Heart left ventricle (tissue), 13 donors: ENCODE measurements at regions not wholly inside any gene's neighbourhood (a gene's known extent, or its start where the extent isn't known, plus 50 kb on each side); places are given as distances from the start of the nearest gene placed in this dataset.

ENCODE experiments used
- CTCF ChIP-seq, 12 donors: fragments of 200-600 bp; sonication (generic) in 4 of 12; IDR thresholded peaks; one replicate each; pipeline versions ENCODE4 v1.5.0 to v1.8.0; 2018 to 2022; ENCODE audit warnings: antibody characterized with exemption in 12 of 12, mild to moderate bottlenecking in 5 of 12
- POLR2A ChIP-seq, 2 donors: fragments of 450-650 bp; IDR thresholded peaks; one replicate each; pipeline ENCODE4 v1.6.1; 2017; ENCODE audit warnings: antibody characterized with exemption in 2 of 2, mild to moderate bottlenecking in 2 of 2, moderate library complexity in 2 of 2
- donor health status: ischemic (EF 13 %, LVEDD 7.1; RV severe dilation, severe dysfunction).
- donor health status: DM: no; HTN: yes; CAD: no.
- donor health status: DM: no; HTN: no; CAD: no.
- donor health status: ischemic (EF 25% LVEDD 6.9; RV normal size, moderate dysfunction).
- donor health status: ischemic (EF 25% LVEDD 5.7; RV mildly dilated, moderate dysfunction).
- donor health status: ischemic (EF 35%, LVEDD 5.7; RV mildly dilated, moderate dysfunction).
- donor health status: nonischemic (EF 11% LVEDD 7.7; RV severe dilation, severe dysfunction).
- donor health status: DM: yes; HTN: yes; CAD: no.
- donor health status: PGD.
- donor health status: ischemic (EF 29% LVEDD 5.4; RV normal size, mild dysfunction).
- donor health status: nonischemic (EF 23%, LVEDD 6.1; RV moderate dilation, normal function).

GRCh38 chr4:126532527-126532926 lies 1100.2 kb upstream of the INTU start:
- TF ChIP-seq CTCF (IDR thresholded peaks at IDR 0.05) (no peak), POLR2A (IDR thresholded peaks at IDR 0.05) (no peak)
